ENCODE measurements at regions not wholly inside any gene's neighbourhood (a gene's known extent, or its start where the extent isn't known, plus 50 kb on each side); places are given as distances from the start of the nearest gene placed in this dataset.

- TF ChIP-seq RAD21 (IDR thresholded peaks at IDR 0.05; ENCODE audit: insufficient read depth, low read depth, low read length) (peak; percentile 27; the same call in 1 of the 2 replicates), CTCF (IDR thresholded peaks at IDR 0.05 in 2 of 3, conservative IDR thresholded peaks at IDR 0.05 in 1 of 3; ENCODE audit: control insufficient read depth in 2 of 3, extremely low read depth in 1 of 3, insufficient read depth in 1 of 3, low read depth in 3 of 3, low read length in 3 of 3) (0 out of 6 replicates have a peak, but pooled peaks of 2 of the 3 experiments have one; percentile 1 to 8), SMAD1 (IDR thresholded peaks at IDR 0.05; ENCODE audit: low read depth, partially characterized antibody) (no peak)
- WGBS (ENCODE audit: insufficient coverage, insufficient replicate concordance, low lambda C conversion rate, missing lambda C conversion rate): 96% methylated on average over 4 of the region's 5 CpGs
- DNase-seq (ENCODE audit: low read depth, low spot score) (no peak), FAIRE-seq (no peak), ATAC-seq (no peak)
- Histone ChIP-seq H4K20me1 (ENCODE audit: control insufficient read depth, insufficient read depth) (no peaks in the 10 kb centered on the region), H3K4me2 (ENCODE audit: control insufficient read depth, insufficient read depth) (no peak overlapping the region), H3K9me3 (replicated peaks; ENCODE audit: control insufficient read depth, insufficient read depth, low read length) (no peaks in the 10 kb centered on the region), H3K4me3 (no peak overlapping the region), H3K36me3 (ENCODE audit: control insufficient read depth in 2 of 2, insufficient read depth in 2 of 2, low read length in 1 of 2) (no peaks in the 10 kb centered on the region), H3K4me1 (ENCODE audit: control insufficient read depth, insufficient read depth, low read length) (peaks cover 11% of the 10 kb centered on the region), H3K9ac (ENCODE audit: control insufficient read depth, insufficient read depth, low read length) (no peak overlapping the region), H3K79me2 (ENCODE audit: control insufficient read depth, insufficient read depth, low read length) (no peaks in the 10 kb centered on the region), H3K27ac (ENCODE audit: control insufficient read depth, insufficient read depth) (no peak overlapping the region), H3K27me3 (replicated peaks in 1 of 2; ENCODE audit: control insufficient read depth in 2 of 2, insufficient read depth in 2 of 2, low read length in 1 of 2) (no peaks in the 10 kb centered on the region), H2AFZ (ENCODE audit: control insufficient read depth, low read depth, low read length) (no peak overlapping the region)
- ChIA-PET CTCF (interaction anchor here (1.5 kb wide), 1 partner anchor 239 kb away, joined by 3 read pairs; no protein-coding TSS in a partner anchor), SMC1A (ENCODE audit: uncharacterized antibody, unreplicated experiment) (no interaction called here), POLR2A (interaction anchor here (0.7 to 1.0 kb wide), 2 partner anchors 44 to 640 kb away, joined by 3 read pairs; no protein-coding TSS in a partner anchor), RAD21 (ENCODE audit: unreplicated experiment) (no interaction called here)
- intact Hi-C loops (cut with micrococcal nuclease; ENCODE audit: unreplicated experiment): no loop called here
- in situ Hi-C loops (cut with MboI): no loop called here
- no TSS peak for BruUV-seq (replicated peaks)
Observed at GRCh38 chr2:207458582-207458981, 71.2 kb upstream of the CREB1 start.

All from GM12878 (cell line).